HG03354 (cell line): ENCODE measurements at regions not wholly inside any gene's neighbourhood (a gene's known extent, or its start where the extent isn't known, plus 50 kb on each side); places are given as distances from the start of the nearest gene placed in this dataset.
"Not testable (repeated sequence)": the region's sequence is repeated elsewhere in the genome, so short reads cannot be mapped to it uniquely, and the experiment has no call there.

Experiments used
- ATAC-seq: cut with Tn5 transposase; IDR thresholded peaks from one replicate; pipeline ENCODE4 v1.9.1; 2021; ENCODE audit warnings: mild to moderate bottlenecking; ENCODE audit not compliant: unreplicated experiment, poor library complexity, severe bottlenecking

GRCh38 chr1:187648091-187648490, 819.3 kb downstream of the PLA2G4A start:
- no peak for ATAC-seq

- no peak for ATAC-seq
These were observed 825.9 kb downstream of the PLA2G4A start for GRCh38 chr1:187654635-187655034.

DNA sequence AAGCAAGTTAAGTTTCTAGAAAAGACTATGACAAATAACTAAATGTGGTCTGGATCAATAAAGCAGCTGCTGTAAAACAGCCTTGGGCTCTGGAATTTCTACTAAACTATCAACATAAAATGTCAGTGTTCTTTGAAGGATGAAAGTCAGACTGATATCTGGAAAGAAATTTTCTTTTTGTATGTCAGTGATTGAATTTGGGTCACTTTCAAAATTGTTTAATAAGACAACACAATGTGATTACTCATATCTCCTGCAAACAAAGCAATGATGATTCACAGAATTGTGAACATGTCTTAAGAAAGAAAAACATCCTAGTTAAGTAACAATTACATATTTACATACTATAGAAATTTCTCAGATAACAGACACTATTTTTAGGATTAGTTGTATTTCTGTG, 826.4 kb downstream of the PLA2G4A start:
- no peak for ATAC-seq

GRCh38 chr1:187665483-187665882, 836.7 kb downstream of the PLA2G4A start:
- ATAC-seq = no peak

DNA sequence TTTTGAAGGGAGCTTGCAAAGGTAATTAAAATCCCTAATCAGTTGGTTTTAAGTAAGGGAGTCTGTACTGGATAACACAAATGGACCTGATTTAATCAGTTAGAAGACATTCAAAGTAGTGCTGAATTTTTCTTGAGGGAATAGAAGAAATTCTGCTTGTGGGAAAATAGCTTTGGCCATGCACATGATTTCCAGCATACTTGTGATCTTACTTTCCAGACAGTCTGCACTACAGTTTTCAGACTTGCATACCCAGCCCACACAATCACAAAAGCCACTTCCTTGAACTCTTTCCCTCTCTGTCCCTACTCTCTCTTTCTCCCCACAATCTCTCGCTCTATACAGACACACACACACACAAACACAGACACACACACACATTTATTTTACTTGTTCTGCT, 852.1 kb downstream of the PLA2G4A start:
- no peak for ATAC-seq

DNA sequence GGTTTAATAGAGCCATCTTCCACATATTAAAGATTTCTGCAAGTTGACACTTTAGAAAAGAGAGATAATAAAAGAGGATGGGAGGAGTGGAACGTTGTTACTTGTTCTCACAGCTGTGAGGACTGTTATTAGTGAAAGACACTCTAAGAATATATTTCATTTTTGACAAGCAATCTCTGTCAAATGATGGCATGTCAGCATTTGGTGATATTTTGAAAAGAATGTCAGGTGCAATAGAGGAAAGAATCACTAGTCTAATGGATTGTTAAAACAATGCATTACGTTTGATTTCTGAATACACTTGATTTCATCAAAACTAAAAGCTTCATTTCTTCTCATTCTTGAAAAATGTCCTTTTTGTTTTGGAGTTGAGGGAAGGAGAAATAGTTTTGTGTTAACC, 853.4 kb downstream of the PLA2G4A start:
- ATAC-seq = no peak

- ATAC-seq = no peak
These were observed 856.6 kb downstream of the PLA2G4A start for GRCh38 chr1:187685333-187685732.

- ATAC-seq = no peak
These were observed 860.4 kb downstream of the PLA2G4A start for GRCh38 chr1:187689129-187689528.

DNA sequence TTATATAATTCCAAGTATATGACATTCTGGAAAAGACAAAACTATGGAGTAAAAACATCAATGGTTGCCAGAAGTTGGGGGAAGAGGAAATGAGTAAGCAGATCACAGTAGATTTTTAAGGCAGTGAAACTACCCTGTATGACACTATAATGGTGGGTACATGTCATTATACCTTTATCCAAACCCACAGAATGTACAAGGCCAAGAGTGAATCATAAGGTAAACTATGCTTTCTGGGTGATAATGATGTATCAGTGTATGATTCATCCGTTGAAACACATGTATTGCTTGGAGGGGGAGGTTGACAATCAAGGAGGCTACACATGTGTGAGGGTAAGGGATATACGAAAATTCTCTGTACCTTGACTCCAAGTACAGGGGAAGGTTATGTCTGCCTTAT, 862.7 kb downstream of the PLA2G4A start:
- no peak for ATAC-seq

- no peak for ATAC-seq
These were observed 864.0 kb downstream of the PLA2G4A start for GRCh38 chr1:187692799-187693198.

GRCh38 chr1:187696073-187696472, 867.3 kb downstream of the PLA2G4A start:
- no peak for ATAC-seq

DNA sequence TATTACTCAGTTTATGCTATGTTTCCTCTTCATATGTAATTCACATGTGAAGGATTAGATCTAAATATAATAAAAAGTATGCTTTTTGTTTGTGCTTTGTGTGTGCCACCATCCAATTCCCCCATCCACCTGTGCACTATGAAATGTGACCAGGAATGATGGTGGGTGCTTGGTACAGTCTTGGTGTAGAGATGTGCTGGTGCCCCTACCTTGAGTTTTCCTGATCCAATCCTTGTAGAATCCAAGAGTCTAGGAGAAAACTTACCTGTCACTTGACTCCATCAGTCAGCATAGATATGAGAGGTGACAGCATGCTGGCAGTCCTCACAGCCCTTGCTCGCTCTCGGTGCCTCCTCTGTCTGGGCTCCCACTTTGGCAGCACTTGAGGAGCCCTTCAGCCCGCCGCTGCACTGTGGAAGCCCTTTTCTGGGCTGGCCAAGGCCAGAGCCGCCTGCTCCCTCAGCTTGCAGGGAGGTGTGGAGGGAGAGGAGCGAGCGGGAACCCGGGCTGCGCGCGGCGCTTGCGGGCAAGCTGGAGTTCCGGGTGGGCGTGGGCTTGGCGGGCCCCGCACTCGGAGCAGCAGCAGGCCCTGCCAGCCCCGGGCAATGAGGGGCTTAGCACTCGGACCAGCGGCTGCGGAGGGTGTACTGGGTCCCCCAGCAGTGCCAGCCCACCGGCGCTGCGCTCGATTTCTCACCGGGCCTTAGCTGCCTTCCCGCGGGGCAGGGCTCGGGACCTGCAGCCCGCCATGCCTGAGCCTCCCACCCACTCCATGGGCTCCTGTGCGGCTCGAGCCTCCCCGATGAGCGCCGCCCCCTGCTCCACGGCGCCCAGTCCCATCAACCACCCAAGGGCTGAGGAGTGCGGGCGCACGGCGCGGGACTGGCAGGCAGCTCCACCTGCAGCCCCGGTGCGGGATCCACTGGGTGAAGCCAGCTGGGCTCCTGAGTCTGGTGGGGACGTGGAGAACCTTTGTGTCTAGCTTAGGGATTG, 874.7 kb downstream of the PLA2G4A start:
- ATAC-seq = not testable (repeated sequence)

- no peak for ATAC-seq
These were observed 885.7 kb downstream of the PLA2G4A start for GRCh38 chr1:187714470-187714869.

DNA sequence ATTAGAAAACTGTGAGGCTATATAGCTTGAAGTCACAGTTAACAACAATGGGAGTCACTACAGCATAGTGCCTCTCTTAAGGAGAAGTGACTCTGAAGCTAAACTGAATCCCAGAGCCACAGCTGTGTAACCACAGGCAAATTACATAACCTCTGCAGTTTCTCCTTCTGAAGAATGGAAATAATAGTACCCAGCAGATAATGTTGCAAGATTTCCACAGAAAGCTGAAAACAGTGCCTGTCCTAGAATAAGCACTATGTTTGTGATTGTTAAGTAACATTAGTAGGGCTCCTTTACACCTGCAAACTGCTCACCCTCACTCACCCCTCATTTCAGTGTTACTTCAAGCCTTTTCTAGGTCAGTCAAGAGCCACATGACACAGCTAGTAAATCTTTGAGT, 886.7 kb downstream of the PLA2G4A start:
- no peak for ATAC-seq

DNA sequence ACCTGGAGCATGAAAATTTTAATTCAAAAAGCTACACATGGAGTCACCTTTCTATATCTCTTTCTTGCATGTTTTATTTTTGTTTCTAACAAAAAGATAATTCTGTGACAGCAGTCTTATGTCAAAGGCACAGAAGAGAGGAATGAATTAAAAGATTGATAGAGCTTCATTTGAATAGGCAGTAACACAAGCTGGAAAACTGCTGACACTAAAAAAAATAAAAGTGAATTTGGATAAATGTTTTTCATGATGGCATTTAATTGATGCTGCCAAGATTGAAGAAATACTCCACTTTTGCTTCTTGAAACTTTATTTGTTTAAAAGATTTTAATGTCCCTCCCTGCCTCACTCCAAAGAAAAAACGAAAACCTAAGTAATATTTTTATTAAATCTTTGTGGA, 887.4 kb downstream of the PLA2G4A start:
- no peak for ATAC-seq

GRCh38 chr1:187718527-187718926, 889.8 kb downstream of the PLA2G4A start:
- ATAC-seq = no peak

DNA sequence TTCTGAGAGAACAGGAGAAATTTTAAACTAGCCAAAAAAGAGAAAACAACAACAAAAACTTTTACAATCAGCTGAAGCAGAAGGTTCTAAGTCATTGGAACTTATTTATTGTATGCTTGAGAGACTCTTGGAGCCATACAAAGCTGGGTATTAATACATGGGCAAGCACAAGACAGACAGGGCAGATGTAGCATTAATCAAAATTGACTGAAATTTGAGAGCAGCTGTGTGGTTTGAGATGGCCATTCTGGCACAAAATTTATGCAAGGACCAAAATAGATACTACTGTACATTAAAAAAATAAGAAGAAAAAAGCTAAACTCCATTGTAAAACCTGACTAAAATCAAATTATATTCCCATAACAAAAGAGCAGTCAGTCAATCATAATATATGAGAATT, 892.5 kb downstream of the PLA2G4A start:
- no peak for ATAC-seq

DNA sequence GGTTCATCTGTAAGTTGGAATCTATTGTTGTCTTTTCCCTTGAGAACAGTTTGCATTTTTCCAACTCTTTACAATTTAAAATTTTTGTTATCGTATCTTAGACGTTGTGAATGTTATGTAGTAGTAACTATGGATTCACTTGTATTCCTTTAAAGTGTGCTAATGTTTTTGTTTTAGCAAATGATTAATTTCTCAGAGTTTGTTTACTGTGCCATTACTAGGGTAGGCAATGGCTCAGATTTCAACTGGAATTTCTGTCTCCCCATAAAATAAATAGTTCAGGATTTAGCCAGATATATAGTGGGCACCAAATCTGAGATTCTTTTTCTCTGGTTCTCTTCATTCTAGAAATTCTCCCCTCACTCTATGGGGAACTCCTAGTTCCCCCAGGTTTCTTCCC, 896.5 kb downstream of the PLA2G4A start:
- no peak for ATAC-seq

- ATAC-seq = no peak
These were observed 904.5 kb downstream of the PLA2G4A start for GRCh38 chr1:187733232-187733631.

DNA sequence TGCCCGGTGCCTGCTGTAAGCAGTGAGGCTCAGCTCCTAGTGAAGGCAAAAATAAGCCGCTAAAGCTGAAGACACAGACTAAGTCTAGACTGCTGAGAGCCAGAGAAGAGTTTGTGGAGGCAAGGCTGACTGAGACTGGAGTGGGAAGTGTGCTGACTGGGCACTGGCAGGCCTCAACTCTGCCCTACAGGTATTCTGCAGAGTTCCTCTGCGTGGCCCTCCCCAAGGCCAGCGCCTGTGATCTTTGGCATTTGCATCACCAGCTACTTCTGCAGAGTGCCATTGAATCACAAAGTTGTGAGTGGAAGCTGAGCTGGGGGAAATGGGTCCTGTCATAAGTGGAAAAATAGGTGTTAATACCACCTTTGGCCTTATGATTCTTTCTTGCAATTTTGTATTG, 905.7 kb downstream of the PLA2G4A start:
- no peak for ATAC-seq

DNA sequence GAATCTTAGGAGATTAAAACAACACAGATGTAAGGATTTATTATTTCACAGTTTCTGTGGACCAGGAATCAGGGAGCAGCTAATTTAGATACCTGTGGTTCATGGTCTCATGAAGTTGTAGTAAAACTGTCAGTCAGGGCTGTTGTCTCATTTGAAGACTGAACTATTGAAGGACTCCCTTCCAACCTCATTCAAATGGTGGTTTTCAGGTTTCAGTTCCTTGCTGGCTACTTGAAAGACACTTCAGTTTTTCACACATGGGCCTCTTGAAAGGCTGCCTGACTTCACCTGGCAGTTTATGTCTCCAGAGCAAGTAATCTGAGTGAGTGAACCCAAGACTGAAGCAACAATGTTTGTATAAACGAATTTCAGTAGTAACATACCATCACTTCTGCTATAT, 915.9 kb downstream of the PLA2G4A start:
- no peak for ATAC-seq

GRCh38 chr1:187755536-187755935, 926.8 kb downstream of the PLA2G4A start:
- no peak for ATAC-seq
